Heart left ventricle (tissue), 16 donors: ENCODE measurements at regions not wholly inside any gene's neighbourhood (a gene's known extent, or its start where the extent isn't known, plus 50 kb on each side); places are given as distances from the start of the nearest gene placed in this dataset.
A peak's percentile ranks its signal among the peaks of the same experiment; 100 is the strongest.

ENCODE experiments used
- ATAC-seq, 4 donors: fragments of 200-7000 bp; cut with Tn5 transposase; one replicate each; pipeline ENCODE4 v1.9.1; 2020 to 2022; ENCODE audit warnings: moderate library complexity in 4 of 4, mild to moderate bottlenecking in 3 of 4, moderate number of reproducible peaks in 1 of 4
- DNase-seq, 5 donors: peaks; one replicate each; pipeline ENCODE4 v3.0.0-alpha.2; 2020
- H3K27ac ChIP-seq, 12 donors: fragments of 200-600 bp; sonication (generic) in 4 of 12; one replicate each; pipeline versions ENCODE4 v1.5.0 to v1.8.0; 2016 to 2022; ENCODE audit warnings: mild to moderate bottlenecking in 2 of 12
- H3K27me3 ChIP-seq, 9 donors: fragments of 200-600 bp; sonication (generic) in 2 of 9; one replicate each; pipeline versions ENCODE4 v1.5.1 to v1.8.0; 2016 to 2022; ENCODE audit warnings: mild to moderate bottlenecking in 3 of 9
- H3K36me3 ChIP-seq, 9 donors: fragments of 200-600 bp; sonication (generic) in 2 of 9; one replicate each; pipeline versions ENCODE4 v1.5.0 to v1.8.0; 2018 to 2022; ENCODE audit warnings: mild to moderate bottlenecking in 2 of 9
- H3K4me1 ChIP-seq, 12 donors: fragments of 200-600 bp; sonication (generic) in 4 of 12; one replicate each; pipeline versions ENCODE4 v1.5.0 to v1.8.0; 2016 to 2022; ENCODE audit warnings: mild to moderate bottlenecking in 3 of 12
- H3K4me3 ChIP-seq, 12 donors: fragments of 200-600 bp; sonication (generic) in 4 of 12; one replicate each; pipeline versions ENCODE4 v1.5.0 to v1.8.0; 2017 to 2022; ENCODE audit warnings: mild to moderate bottlenecking in 9 of 12, moderate library complexity in 4 of 12
- H3K9me3 ChIP-seq, 12 donors: fragments of 200-600 bp; sonication (generic) in 4 of 12; one replicate each; pipeline versions ENCODE4 v1.5.0 to v1.8.0; 2016 to 2022; ENCODE audit warnings: mild to moderate bottlenecking in 1 of 12
- CTCF ChIP-seq, 12 donors: fragments of 200-600 bp; sonication (generic) in 4 of 12; IDR thresholded peaks; one replicate each; pipeline versions ENCODE4 v1.5.0 to v1.8.0; 2018 to 2022; ENCODE audit warnings: antibody characterized with exemption in 12 of 12, mild to moderate bottlenecking in 5 of 12
- POLR2A ChIP-seq, 2 donors: fragments of 450-650 bp; IDR thresholded peaks; one replicate each; pipeline ENCODE4 v1.6.1; 2017; ENCODE audit warnings: antibody characterized with exemption in 2 of 2, mild to moderate bottlenecking in 2 of 2, moderate library complexity in 2 of 2
- WGBS, 4 donors: extraction: QIAGEN DNeasy Blood & Tissue Kit in 2 of 4; methylation state at CpG; one replicate each; pipeline versions ENCODE4 v1.1.5 to v1.1.7; 2013 to 2018; 5-methylcytosine and 5-hydroxymethylcytosine counted together
- intact Hi-C, 10 donors: fragments of 100-400 bp; cut with DNase I; formaldehyde crosslinking; loops; one replicate each; pipeline versions ENCODE4 v1.11.1 to v1.14.2; 2022
- donor health status: ischemic (EF 13 %, LVEDD 7.1; RV severe dilation, severe dysfunction).
- donor health status: healthy with polysubstance abuse.
- donor health status: DM: no; HTN: yes; CAD: no.
- donor health status: DM: no; HTN: no; CAD: no.
- donor health status: ischemic (EF 25% LVEDD 6.9; RV normal size, moderate dysfunction).
- donor health status: ischemic (EF 25% LVEDD 5.7; RV mildly dilated, moderate dysfunction).
- donor health status: healthy.
- donor health status: DM: yes; HTN: yes; CAD: no.
- donor health status: ischemic (EF 35%, LVEDD 5.7; RV mildly dilated, moderate dysfunction).
- donor health status: nonischemic (EF 11% LVEDD 7.7; RV severe dilation, severe dysfunction).
- donor health status: DM: yes; HTN: yes; CAD: no.
- donor health status: PGD.
- donor health status: ischemic (EF 29% LVEDD 5.4; RV normal size, mild dysfunction).
- donor health status: nonischemic (EF 23%, LVEDD 6.1; RV moderate dilation, normal function).

GRCh38 chr6:21414065-21414464 is 179.5 kb upstream of the SOX4 start:
- WGBS, 4 donors, result 80 to 85% (median 83%) methylated on average over 5 of the region's 5 CpGs
- ATAC-seq, result no peak
- intact Hi-C loops, result no loop called here

GRCh38 chr6:21420146-21420878 is 173.2 kb upstream of the SOX4 start:
- no peak overlapping the region for H3K4me3 ChIP-seq
- H3K4me1 ChIP-seq, result no peaks in the 10 kb centered on the region
- H3K27ac ChIP-seq, result no peak overlapping the region
- DNase-seq (no peak), ATAC-seq (no peak)
- no peak for TF ChIP-seq POLR2A (IDR thresholded peaks at IDR 0.05)
- no peak for TF ChIP-seq CTCF (IDR thresholded peaks at IDR 0.05)
- no peaks in the 10 kb centered on the region for H3K27me3 ChIP-seq
- no peaks in the 10 kb centered on the region for H3K36me3 ChIP-seq
- H3K9me3 ChIP-seq, result peaks cover 0 to 3% (median 0%) of the 10 kb centered on the region in 12 donors
- intact Hi-C loops, result no loop called here
- 87 to 94% (median 91%) methylated on average over 3 of the region's 3 CpGs for WGBS, 4 donors

More at GRCh38 chr6:21414065-21414464, 179.5 kb upstream of the SOX4 start:
- no peak for DNase-seq
- no peaks in the 10 kb centered on the region for H3K27me3 ChIP-seq
- peaks cover 0 to 16% (median 6%) of the 10 kb centered on the region in 12 donors for H3K9me3 ChIP-seq
- H3K4me1 ChIP-seq, result no peaks in the 10 kb centered on the region
- no peaks in the 10 kb centered on the region for H3K36me3 ChIP-seq
- no peak for TF ChIP-seq CTCF (IDR thresholded peaks at IDR 0.05)
- no peak for TF ChIP-seq POLR2A (IDR thresholded peaks at IDR 0.05)
- no peak overlapping the region for H3K4me3 ChIP-seq
- no peak overlapping the region for H3K27ac ChIP-seq

- Histone ChIP-seq H3K4me3 (no peak overlapping the region), H3K36me3 (no peaks in the 10 kb centered on the region), H3K27ac (no peak overlapping the region), H3K4me1 (no peaks in the 10 kb centered on the region), H3K9me3 (peaks cover 0 to 3% (median 0%) of the 10 kb centered on the region in 12 donors), H3K27me3 (no peaks in the 10 kb centered on the region)
- no peak for ATAC-seq
- DNase-seq, result no peak
- intact Hi-C loops, result no loop called here
- no peak for TF ChIP-seq POLR2A (IDR thresholded peaks at IDR 0.05)
- no peak for TF ChIP-seq CTCF (IDR thresholded peaks at IDR 0.05)
- 87 to 93% (median 92%) methylated on average over 6 of the region's 6 CpGs for WGBS, 4 donors
Observed at GRCh38 chr6:21420926-21421325, 172.6 kb upstream of the SOX4 start.

GRCh38 chr6:21423106-21423854 is 170.3 kb upstream of the SOX4 start:
- no peaks in the 10 kb centered on the region for H3K4me1 ChIP-seq
- H3K9me3 ChIP-seq, result peaks cover 0 to 9% (median 0%) of the 10 kb centered on the region in 12 donors
- no peak overlapping the region for H3K27ac ChIP-seq
- WGBS, 4 donors, result 86 to 94% (median 89%) methylated on average over 14 to 21 of the region's 21 CpGs
- H3K4me3 ChIP-seq, result no peak overlapping the region
- no peak for DNase-seq
- no peaks in the 10 kb centered on the region for H3K36me3 ChIP-seq
- peak in 1 of 4 donors; percentile 13 for ATAC-seq
- no peaks in the 10 kb centered on the region for H3K27me3 ChIP-seq
- intact Hi-C loops, result no loop called here
- TF ChIP-seq POLR2A (IDR thresholded peaks at IDR 0.05), result no peak
